HepG2 (cell line): ENCODE measurements at regions not wholly inside any gene's neighbourhood (a gene's known extent, or its start where the extent isn't known, plus 50 kb on each side); places are given as distances from the start of the nearest gene placed in this dataset.

Experiments used
- ATAC-seq: fragments of 200-7000 bp; cut with Tn5 transposase; 3 replicates; pipeline ENCODE4 v1.9.1; 2020; ENCODE audit warnings: mild to moderate bottlenecking, moderate library complexity
- BruUV-seq: library from RNA; stranded (reverse); fragments of 400-500 nt; replicated peaks from 2 replicates; lab custom pipeline; 2021; lab: Mats Ljungman, UMichigan
- CTCF ChIA-PET: fragments of 300-600 bp; formaldehyde crosslinking; extraction: SDS; loops from one replicate; lab custom pipeline; 2021; ENCODE audit warnings: low total read pairs, inconsistent platforms, low intra/inter-chr PET ratio; lab: Yijun Ruan, JAX
- POLR2A ChIA-PET: fragments of 350-600 bp; sonication (Branson Sonifier 250); formaldehyde crosslinking; loops from one replicate; lab custom pipeline; 2020; ENCODE audit warnings: antibody characterized with exemption, inconsistent platforms; lab: Yijun Ruan, JAX
- DNase-seq: peaks from one replicate; pipeline ENCODE4 v3.0.0-alpha.2; 2015; ENCODE audit warnings: low spot score
- FAIRE-seq: peaks from 3 replicates; lab custom pipeline; 2011; peaks lifted over from hg19 to GRCh38; lab: Jason Lieb, UNC
- H2AFZ ChIP-seq: one replicate; pipeline ENCODE4 v1.6.1; 2011; ENCODE audit warnings: low read length, inconsistent platforms
- H3K27ac ChIP-seq: fragments of 300-600 bp; 3 replicates; pipeline ENCODE4 v1.8.0; 2011; ENCODE audit warnings: mixed run types, mild to moderate bottlenecking, mixed read lengths, low read length, inconsistent platforms; ENCODE audit not compliant: insufficient read depth; ENCODE audit errors: extremely low read length
- H3K27me3 ChIP-seq, 2 experiments: fragments of 200-600 bp in 1 of 2; 2 replicates in 1 of 2; 3 replicates in 1 of 2; pipeline versions ENCODE4 v1.6.0 to v1.8.0; 2011; ENCODE audit warnings: low read length in 2 of 2, mild to moderate bottlenecking in 2 of 2, moderate library complexity in 2 of 2, inconsistent platforms in 1 of 2; ENCODE audit not compliant: insufficient read depth in 2 of 2, control insufficient read depth in 1 of 2
- H3K36me3 ChIP-seq, 2 experiments: fragments of 200-600 bp in 1 of 2; replicated peaks in 1 of 2; 2 replicates in 1 of 2; 3 replicates in 1 of 2; pipeline versions ENCODE4 v1.5.1 to v1.8.0; 2011; ENCODE audit warnings: low read length in 2 of 2, inconsistent platforms in 1 of 2; ENCODE audit not compliant: insufficient read depth in 2 of 2, control insufficient read depth in 1 of 2
- H3K4me1 ChIP-seq: 2 replicates; pipeline ENCODE4 v1.5.1; 2012; ENCODE audit warnings: low read length, inconsistent platforms; ENCODE audit not compliant: insufficient read depth
- H3K4me2 ChIP-seq: 2 replicates; pipeline ENCODE4 v1.6.0; 2011; ENCODE audit warnings: low read depth, low read length, inconsistent platforms
- H3K4me3 ChIP-seq, 3 experiments: fragments of 200-600 bp in 1 of 3; sonication (generic), shearing (Covaris generic) in 1 of 3; replicated peaks in 1 of 3; 2 replicates each; pipeline ENCODE4 v1.5.1; 2011 to 2016; ENCODE audit warnings: low read length in 3 of 3, inconsistent platforms in 2 of 3, low read depth in 2 of 3, mild to moderate bottlenecking in 2 of 3, control low read depth in 1 of 3, mixed read lengths in 1 of 3; ENCODE audit not compliant: insufficient read depth in 1 of 3
- H3K79me2 ChIP-seq: one replicate; pipeline ENCODE4 v1.6.1; 2011; ENCODE audit warnings: low read length, inconsistent platforms; ENCODE audit not compliant: insufficient read depth
- H3K9ac ChIP-seq: 2 replicates; pipeline ENCODE4 v1.6.0; 2011; ENCODE audit warnings: mild to moderate bottlenecking, low read depth, low read length, inconsistent platforms; ENCODE audit not compliant: insufficient read depth
- H3K9me3 ChIP-seq: 2 replicates; pipeline ENCODE4 v1.5.1; 2012; ENCODE audit warnings: mild to moderate bottlenecking, low read length
- H4K20me1 ChIP-seq: 2 replicates; pipeline ENCODE4 v1.6.0; 2011; ENCODE audit warnings: inconsistent platforms, mild to moderate bottlenecking, low read length, moderate library complexity; ENCODE audit not compliant: insufficient read depth
- ARNT ChIP-seq: fragments of 450-650 bp; IDR thresholded peaks from 2 replicates; pipeline ENCODE4 v1.6.1; 2017
- HOXA3 ChIP-seq: sonication (generic); formaldehyde crosslinking; IDR thresholded peaks from 2 replicates; pipeline ENCODE4 v1.5.0; 2020; ENCODE audit warnings: missing genetic modification reagents
- KLF13 ChIP-seq: sonication (generic); formaldehyde crosslinking; IDR thresholded peaks from 2 replicates; pipeline ENCODE4 v1.4.0; 2020; ENCODE audit warnings: mild to moderate bottlenecking, missing genetic modification reagents
- KLF15 ChIP-seq: sonication (generic); formaldehyde crosslinking; IDR thresholded peaks from 2 replicates; pipeline ENCODE4 v1.8.1; 2023; ENCODE audit warnings: borderline replicate concordance, mild to moderate bottlenecking, inconsistent platforms, missing genetic modification reagents, mixed read lengths
- MIXL1 ChIP-seq: IDR thresholded peaks from 2 replicates; pipeline ENCODE4 v1.6.1; 2016
- MTA1 ChIP-seq: sonication (generic); formaldehyde crosslinking; IDR thresholded peaks from 2 replicates; pipeline ENCODE4 v1.4.0; 2020; ENCODE audit warnings: missing genetic modification reagents, mild to moderate bottlenecking, borderline replicate concordance
- NPAS2 ChIP-seq: sonication (generic); formaldehyde crosslinking; IDR thresholded peaks from 2 replicates; pipeline ENCODE4 v1.8.0; 2022; ENCODE audit warnings: mild to moderate bottlenecking, missing genetic modification reagents, borderline replicate concordance
- PHF20 ChIP-seq: sonication (generic); formaldehyde crosslinking; IDR thresholded peaks from 2 replicates; pipeline ENCODE4 v1.5.0; 2020; ENCODE audit warnings: mild to moderate bottlenecking, missing genetic modification reagents
- RARG ChIP-seq: sonication (generic); formaldehyde crosslinking; IDR thresholded peaks from 2 replicates; pipeline ENCODE4 v1.4.0; 2020; ENCODE audit warnings: low read depth, mild to moderate bottlenecking, missing genetic modification reagents
- REXO4 ChIP-seq: sonication (generic); formaldehyde crosslinking; IDR thresholded peaks from 2 replicates; pipeline ENCODE4 v1.8.0; 2022; ENCODE audit warnings: missing genetic modification reagents, mild to moderate bottlenecking, borderline replicate concordance
- SATB2 ChIP-seq: sonication (generic); formaldehyde crosslinking; IDR thresholded peaks from 2 replicates; pipeline ENCODE4 v1.5.0; 2020; ENCODE audit warnings: missing genetic modification reagents
- SP1 ChIP-seq, 2 experiments: fragments of 450-650 bp in 1 of 2; sonication (generic) in 1 of 2; formaldehyde crosslinking in 1 of 2; IDR thresholded peaks; 2 replicates each; pipeline versions ENCODE4 v1.4.0 to v1.6.1; 2016 to 2020; ENCODE audit warnings: missing genetic modification reagents in 1 of 2
- SP4 ChIP-seq: sonication (generic); formaldehyde crosslinking; IDR thresholded peaks from 2 replicates; pipeline ENCODE4 v1.8.1; 2023; ENCODE audit warnings: mild to moderate bottlenecking, missing genetic modification reagents
- ZNF12 ChIP-seq: sonication (generic); formaldehyde crosslinking; IDR thresholded peaks from 2 replicates; pipeline ENCODE4 v1.5.0; 2020; ENCODE audit warnings: missing genetic modification reagents
- ZNF20 ChIP-seq: sonication (generic); formaldehyde crosslinking; IDR thresholded peaks from 2 replicates; pipeline ENCODE4 v1.4.0; 2020; ENCODE audit warnings: mild to moderate bottlenecking, moderate library complexity, missing genetic modification reagents
- ZNF205 ChIP-seq: IDR thresholded peaks from 2 replicates; pipeline ENCODE4 v1.6.1; 2018; ENCODE audit warnings: missing biosample characterization, missing genetic modification reagents
- ZNF230 ChIP-seq: sonication (generic); formaldehyde crosslinking; IDR thresholded peaks from 2 replicates; pipeline ENCODE4 v1.4.0; 2020; ENCODE audit warnings: mild to moderate bottlenecking, missing genetic modification reagents
- ZNF383 ChIP-seq: sonication (generic); formaldehyde crosslinking; IDR thresholded peaks from 2 replicates; pipeline ENCODE4 v1.4.0; 2020; ENCODE audit warnings: missing genetic modification reagents, mild to moderate bottlenecking, borderline replicate concordance
- ZNF510 ChIP-seq: sonication (generic); formaldehyde crosslinking; IDR thresholded peaks from 2 replicates; pipeline ENCODE4 v1.4.0; 2020; ENCODE audit warnings: low read depth, mild to moderate bottlenecking, missing genetic modification reagents
- WGBS: methylation state at CpG from one replicate; pipeline ENCODE4 v1.1.6; 2017; ENCODE audit warnings: low lambda C conversion rate; 5-methylcytosine and 5-hydroxymethylcytosine counted together
- in situ Hi-C: cut with HindIII; loops from 2 replicates; pipeline ENCODE4 v1.10.0; 2017; ENCODE audit warnings: low pct_unique_long_range_greater_than_20kb; ENCODE audit not compliant: extremely low pct_ligation_motif_present
- intact Hi-C: fragments of 100-400 bp; cut with micrococcal nuclease; formaldehyde crosslinking; loops from one replicate; pipeline ENCODE4 v1.10.0; 2022; ENCODE audit not compliant: unreplicated experiment
- TF ChIP-seq, protein P1 (sequence below): sonication (generic); formaldehyde crosslinking; IDR thresholded peaks from 2 replicates; pipeline ENCODE4 v1.8.1; 2022; ENCODE audit warnings: mild to moderate bottlenecking, missing genetic modification reagents

DNA sequence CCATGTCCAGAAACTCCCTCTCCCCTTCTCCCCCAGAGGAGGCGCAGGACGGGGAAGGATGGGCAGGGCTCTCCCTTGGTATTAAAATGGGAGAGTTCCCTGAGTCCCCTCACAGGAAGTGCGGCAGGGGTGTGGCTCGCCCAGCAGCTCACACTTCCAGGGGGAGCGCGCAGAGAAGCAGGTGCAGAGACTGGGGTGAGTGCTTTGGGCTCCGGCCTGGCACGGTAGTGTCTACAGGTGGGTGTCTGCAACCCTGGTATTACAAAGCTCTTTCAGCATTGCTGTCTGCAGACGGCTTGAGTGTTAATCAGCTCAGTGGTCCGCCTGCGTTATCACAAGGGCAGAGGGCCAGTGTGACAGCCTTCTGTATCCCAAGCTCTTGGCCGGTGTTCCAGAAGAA is 114.9 kb upstream of the FBXL7 start:
- Histone ChIP-seq H3K27me3 (no peaks in the 10 kb centered on the region), H3K36me3 (no peaks in the 10 kb centered on the region), H3K79me2 (no peaks in the 10 kb centered on the region), H3K4me3 (no peak overlapping the region), H2AFZ (no peak overlapping the region), H3K4me1 (peaks cover 17% of the 10 kb centered on the region; the same call in 1 of the 2 replicates), H4K20me1 (no peaks in the 10 kb centered on the region), H3K27ac (no peak overlapping the region), H3K9me3 (no peaks in the 10 kb centered on the region), H3K9ac (no peak overlapping the region), H3K4me2 (no peak overlapping the region)
- intact Hi-C loops = loop anchor here (10.0 kb wide), 1 partner anchor 610 kb away; no protein-coding TSS in a partner anchor
- in situ Hi-C loops = no loop called here
- TF ChIP-seq SP4 (no peak), REXO4 (CRISPR knock-in tag) (no peak), KLF15 (CRISPR knock-in tag) (no peak), ZNF205 (no peak), NPAS2 (CRISPR knock-in tag) (no peak), MIXL1 (CRISPR knock-in tag) (no peak), ARNT (no peak), HOXA3 (CRISPR knock-in tag) (no peak), PHF20 (CRISPR knock-in tag) (no peak), ZNF383 (no peak), SP1 (IDR thresholded peaks at IDR 0.05) (no peak), SP1 (CRISPR knock-in tag; IDR thresholded peaks at IDR 0.05) (no peak), SATB2 (CRISPR knock-in tag) (no peak), ZNF230 (CRISPR knock-in tag) (no peak), ZNF510 (no peak), ZNF20 (CRISPR knock-in tag) (no peak), ZNF12 (CRISPR knock-in tag) (no peak), RARG (no peak), KLF13 (no peak), MTA1 (CRISPR knock-in tag) (no peak)
- TF ChIP-seq, protein P1, sequence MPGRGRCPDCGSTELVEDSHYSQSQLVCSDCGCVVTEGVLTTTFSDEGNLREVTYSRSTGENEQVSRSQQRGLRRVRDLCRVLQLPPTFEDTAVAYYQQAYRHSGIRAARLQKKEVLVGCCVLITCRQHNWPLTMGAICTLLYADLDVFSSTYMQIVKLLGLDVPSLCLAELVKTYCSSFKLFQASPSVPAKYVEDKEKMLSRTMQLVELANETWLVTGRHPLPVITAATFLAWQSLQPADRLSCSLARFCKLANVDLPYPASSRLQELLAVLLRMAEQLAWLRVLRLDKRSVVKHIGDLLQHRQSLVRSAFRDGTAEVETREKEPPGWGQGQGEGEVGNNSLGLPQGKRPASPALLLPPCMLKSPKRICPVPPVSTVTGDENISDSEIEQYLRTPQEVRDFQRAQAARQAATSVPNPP = no peak
- no TSS peak for BruUV-seq
- WGBS = 38% methylated on average over 8 of the region's 12 CpGs
- FAIRE-seq (no peak), DNase-seq (no peak), ATAC-seq (no peak)
- CTCF ChIA-PET = no interaction called here
- POLR2A ChIA-PET = no interaction called here
